A673 (cell line): ENCODE measurements at regions not wholly inside any gene's neighbourhood (a gene's known extent, or its start where the extent isn't known, plus 50 kb on each side); places are given as distances from the start of the nearest gene placed in this dataset.

ENCODE experiments used
- BruUV-seq: library from RNA; stranded (reverse); fragments of 400-500 nt; replicated peaks from 2 replicates; lab custom pipeline; 2021; lab: Mats Ljungman, UMichigan
- CTCF ChIA-PET: fragments of 300-600 bp; sonication (Branson Sonifier 250); formaldehyde crosslinking; loops from one replicate; lab custom pipeline; 2022; ENCODE audit warnings: antibody characterized with exemption; lab: Charles Lee
- POLR2A ChIA-PET: fragments of 300-600 bp; sonication (Branson Sonifier 250); formaldehyde crosslinking; loops from one replicate; lab custom pipeline; 2022; ENCODE audit warnings: antibody characterized with exemption; ENCODE audit not compliant: low non-redundant PET; lab: Charles Lee
- DNase-seq: peaks from one replicate; pipeline ENCODE4 v3.0.0-alpha.2; 2015; ENCODE audit warnings: low spot score
- H3K27ac ChIP-seq: fragments of 200-600 bp; sonication (generic); 2 replicates; pipeline ENCODE4 v1.5.1; 2016; ENCODE audit warnings: mixed run types, low read depth, mild to moderate bottlenecking, mixed read lengths, antibody characterized with exemption, low read length; ENCODE audit not compliant: poor library complexity, severe bottlenecking
- H3K27me3 ChIP-seq: fragments of 200-600 bp; sonication (generic); replicated peaks from 2 replicates; pipeline ENCODE4 v1.6.1; 2017; ENCODE audit warnings: mixed run types, low read depth, mild to moderate bottlenecking, mixed read lengths, antibody characterized with exemption, low read length; ENCODE audit not compliant: insufficient read depth, poor library complexity
- H3K36me3 ChIP-seq: fragments of 200-600 bp; sonication (generic); 2 replicates; pipeline ENCODE4 v1.6.1; 2016; ENCODE audit warnings: mixed run types, mild to moderate bottlenecking, mixed read lengths, antibody characterized with exemption, low read length; ENCODE audit not compliant: insufficient read depth, poor library complexity, severe bottlenecking
- H3K4me1 ChIP-seq: fragments of 200-600 bp; sonication (generic); 2 replicates; pipeline ENCODE4 v1.6.1; 2017; ENCODE audit warnings: mixed run types, mild to moderate bottlenecking, mixed read lengths, antibody characterized with exemption, low read length; ENCODE audit not compliant: insufficient read depth, poor library complexity, severe bottlenecking
- H3K4me3 ChIP-seq: fragments of 200-600 bp; sonication (generic); 2 replicates; pipeline ENCODE4 v1.5.1; 2016; ENCODE audit warnings: low read depth, mixed run types, mild to moderate bottlenecking, mixed read lengths, low read length; ENCODE audit not compliant: poor library complexity, severe bottlenecking
- H3K9me3 ChIP-seq: fragments of 200-600 bp; sonication (generic); 2 replicates; pipeline ENCODE4 v1.6.1; 2016; ENCODE audit warnings: mixed run types, low read depth, mild to moderate bottlenecking, mixed read lengths, antibody characterized with exemption, low read length; ENCODE audit not compliant: poor library complexity, severe bottlenecking
- EZH2 ChIP-seq: fragments of 200-600 bp; sonication (generic); IDR thresholded peaks from 2 replicates; pipeline ENCODE4 v1.6.1; 2017; ENCODE audit warnings: borderline replicate concordance, low read depth, mild to moderate bottlenecking, mixed read lengths, antibody characterized with exemption, low read length; ENCODE audit not compliant: poor library complexity, severe bottlenecking
- intact Hi-C: fragments of 100-400 bp; cut with micrococcal nuclease; formaldehyde crosslinking; loops from one replicate; pipeline ENCODE4 v1.10.0; 2022; ENCODE audit not compliant: unreplicated experiment
- TF ChIP-seq, protein P1 (sequence below): fragments of 300-800, 200-600 bp; sonication (generic); conservative IDR thresholded peaks from 2 replicates; pipeline ENCODE4 v1.5.1; 2017; ENCODE audit warnings: low read depth, mild to moderate bottlenecking, antibody characterized with exemption, low read length, moderate library complexity, mixed read lengths

DNA sequence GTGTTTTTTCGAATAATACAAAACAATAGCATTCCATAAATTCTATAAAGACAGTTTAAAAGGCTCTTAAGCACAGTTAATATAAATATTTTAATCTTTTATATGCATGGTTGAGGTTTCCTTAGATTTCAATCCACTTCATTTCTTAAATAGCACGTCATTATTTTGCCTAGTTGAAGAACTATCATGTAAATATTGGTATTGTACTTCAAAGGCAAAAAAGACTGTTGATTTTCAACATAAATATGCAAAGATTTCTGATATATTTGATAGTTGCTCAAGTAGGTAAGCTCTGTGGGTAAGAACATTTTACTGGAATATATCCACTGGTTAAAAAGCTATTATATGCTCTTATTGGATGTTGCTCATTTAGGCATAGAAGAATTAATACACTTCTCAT, 458.6 kb downstream of the NR2F1-AS1 start:
- POLR2A ChIA-PET = no interaction called here
- TF ChIP-seq, protein P1, sequence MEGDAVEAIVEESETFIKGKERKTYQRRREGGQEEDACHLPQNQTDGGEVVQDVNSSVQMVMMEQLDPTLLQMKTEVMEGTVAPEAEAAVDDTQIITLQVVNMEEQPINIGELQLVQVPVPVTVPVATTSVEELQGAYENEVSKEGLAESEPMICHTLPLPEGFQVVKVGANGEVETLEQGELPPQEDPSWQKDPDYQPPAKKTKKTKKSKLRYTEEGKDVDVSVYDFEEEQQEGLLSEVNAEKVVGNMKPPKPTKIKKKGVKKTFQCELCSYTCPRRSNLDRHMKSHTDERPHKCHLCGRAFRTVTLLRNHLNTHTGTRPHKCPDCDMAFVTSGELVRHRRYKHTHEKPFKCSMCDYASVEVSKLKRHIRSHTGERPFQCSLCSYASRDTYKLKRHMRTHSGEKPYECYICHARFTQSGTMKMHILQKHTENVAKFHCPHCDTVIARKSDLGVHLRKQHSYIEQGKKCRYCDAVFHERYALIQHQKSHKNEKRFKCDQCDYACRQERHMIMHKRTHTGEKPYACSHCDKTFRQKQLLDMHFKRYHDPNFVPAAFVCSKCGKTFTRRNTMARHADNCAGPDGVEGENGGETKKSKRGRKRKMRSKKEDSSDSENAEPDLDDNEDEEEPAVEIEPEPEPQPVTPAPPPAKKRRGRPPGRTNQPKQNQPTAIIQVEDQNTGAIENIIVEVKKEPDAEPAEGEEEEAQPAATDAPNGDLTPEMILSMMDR = no peak
- no peak for TF ChIP-seq EZH2
- H3K4me1 ChIP-seq = no peaks in the 10 kb centered on the region
- BruUV-seq = no TSS peak
- H3K27me3 ChIP-seq = no peaks in the 10 kb centered on the region
- H3K36me3 ChIP-seq = no peaks in the 10 kb centered on the region
- no peaks in the 10 kb centered on the region for H3K9me3 ChIP-seq
- CTCF ChIA-PET = no interaction called here
- H3K27ac ChIP-seq = no peak overlapping the region
- no peak for DNase-seq
- intact Hi-C loops = no loop called here
- H3K4me3 ChIP-seq = no peak overlapping the region

DNA sequence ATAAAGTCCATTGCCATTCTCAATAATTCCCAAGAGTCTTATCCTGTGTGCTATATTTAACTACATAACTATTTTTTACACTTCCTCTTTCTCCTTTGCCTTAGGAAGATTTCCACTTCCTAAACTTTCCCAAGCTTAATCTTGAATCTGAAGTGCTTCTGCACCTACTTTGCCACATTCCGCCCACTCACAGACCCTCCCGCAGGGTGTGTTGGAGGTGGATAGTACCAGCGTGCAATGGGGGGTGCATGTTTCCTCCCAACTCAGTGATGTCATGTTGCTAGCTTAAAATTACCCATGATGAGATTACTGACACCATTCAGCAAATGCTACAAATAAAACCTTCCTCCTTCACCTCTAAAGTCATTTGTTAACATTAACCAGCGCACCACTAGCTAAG, 460.2 kb downstream of the NR2F1-AS1 start:
- no peak overlapping the region for H3K27ac ChIP-seq
- CTCF ChIA-PET = no interaction called here
- intact Hi-C loops = no loop called here
- TF ChIP-seq EZH2 = no peak
- TF ChIP-seq, protein P1 = no peak
- no peaks in the 10 kb centered on the region for H3K4me1 ChIP-seq
- H3K9me3 ChIP-seq = no peaks in the 10 kb centered on the region
- no TSS peak for BruUV-seq
- no peaks in the 10 kb centered on the region for H3K27me3 ChIP-seq
- no peak overlapping the region for H3K4me3 ChIP-seq
- DNase-seq = no peak
- POLR2A ChIA-PET = no interaction called here
- H3K36me3 ChIP-seq = no peaks in the 10 kb centered on the region

DNA sequence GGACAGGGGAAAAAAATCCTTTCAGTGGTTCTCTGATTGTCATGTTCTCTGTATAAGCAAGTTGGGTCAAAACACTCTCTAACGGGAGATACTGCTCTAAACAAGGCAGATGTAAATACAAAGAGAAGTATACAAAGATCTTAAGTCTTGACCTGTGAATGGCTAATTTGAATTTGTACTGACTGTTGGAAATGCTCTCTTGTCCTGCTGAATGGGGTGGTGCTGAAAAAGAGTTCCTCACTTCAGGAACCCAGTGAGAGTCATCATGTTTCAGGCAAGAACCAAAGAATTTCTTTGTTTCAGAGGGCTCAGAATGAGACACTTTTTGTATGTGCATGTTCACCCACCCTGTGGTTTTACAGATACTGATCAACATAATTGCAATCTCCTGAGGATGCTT, 461.0 kb downstream of the NR2F1-AS1 start:
- no TSS peak for BruUV-seq
- H3K4me3 ChIP-seq = no peak overlapping the region
- no peaks in the 10 kb centered on the region for H3K4me1 ChIP-seq
- intact Hi-C loops = no loop called here
- H3K27ac ChIP-seq = no peak overlapping the region
- no peaks in the 10 kb centered on the region for H3K27me3 ChIP-seq
- TF ChIP-seq, protein P1 = no peak
- TF ChIP-seq EZH2 = no peak
- H3K9me3 ChIP-seq = no peaks in the 10 kb centered on the region
- POLR2A ChIA-PET = no interaction called here
- no peaks in the 10 kb centered on the region for H3K36me3 ChIP-seq
- CTCF ChIA-PET = no interaction called here
- DNase-seq = no peak
